KMS-11 (cell line): ENCODE measurements at regions not wholly inside any gene's neighbourhood (a gene's known extent, or its start where the extent isn't known, plus 50 kb on each side); places are given as distances from the start of the nearest gene placed in this dataset.

Source experiments
- H2AFZ ChIP-seq: fragments of 200-600 bp; sonication (generic); 2 replicates; pipeline ENCODE4 v1.6.1; 2016; ENCODE audit warnings: antibody characterized with exemption, mixed run types, low read depth
- H3K27ac ChIP-seq: fragments of 200-600 bp; sonication (generic); 2 replicates; pipeline ENCODE4 v1.6.1; 2016; ENCODE audit warnings: mild to moderate bottlenecking, mixed run types
- H3K27me3 ChIP-seq: fragments of 200-600 bp; sonication (generic); 2 replicates; pipeline ENCODE4 v1.6.1; 2017; ENCODE audit warnings: mild to moderate bottlenecking, low read depth, mixed run types, moderate library complexity; ENCODE audit not compliant: insufficient read depth
- H3K36me3 ChIP-seq: fragments of 200-600 bp; sonication (generic); 2 replicates; pipeline ENCODE4 v1.6.1; 2017; ENCODE audit warnings: mild to moderate bottlenecking, mixed run types; ENCODE audit not compliant: insufficient read depth
- H3K4me1 ChIP-seq: fragments of 200-600 bp; sonication (generic); 2 replicates; pipeline ENCODE4 v1.6.1; 2016; ENCODE audit warnings: mild to moderate bottlenecking, low read depth, mixed run types; ENCODE audit not compliant: poor library complexity, severe bottlenecking
- H3K4me2 ChIP-seq: fragments of 200-600 bp; sonication (generic); 2 replicates; pipeline ENCODE4 v1.7.0; 2016; ENCODE audit warnings: mild to moderate bottlenecking, mixed run types
- H3K4me3 ChIP-seq: fragments of 200-600 bp; sonication (generic); IDR thresholded peaks from 2 replicates; pipeline ENCODE4 v1.6.1; 2017; ENCODE audit warnings: low read depth, low read length, mixed read lengths; ENCODE audit not compliant: insufficient read depth
- H3K79me2 ChIP-seq: fragments of 200-600 bp; sonication (generic); 2 replicates; pipeline ENCODE4 v1.6.1; 2016; ENCODE audit warnings: low read depth, mixed run types; ENCODE audit not compliant: insufficient read depth
- H3K9ac ChIP-seq: fragments of 200-600 bp; sonication (generic); 2 replicates; pipeline ENCODE4 v1.6.1; 2016; ENCODE audit warnings: mild to moderate bottlenecking, mixed run types
- H4K20me1 ChIP-seq: fragments of 200-600 bp; sonication (generic); 2 replicates; pipeline ENCODE4 v1.6.1; 2016; ENCODE audit warnings: mild to moderate bottlenecking, mixed run types; ENCODE audit not compliant: insufficient read depth
- CTCF ChIP-seq: fragments of 200-600 bp; sonication (generic); conservative IDR thresholded peaks from 2 replicates; pipeline ENCODE4 v1.6.1; 2017; ENCODE audit warnings: low read depth, mild to moderate bottlenecking, antibody characterized with exemption, low read length, moderate library complexity, mixed read lengths

GRCh38 chr3:104960579-104960978, 406.1 kb upstream of the ALCAM start:
- no peaks in the 10 kb centered on the region for H4K20me1 ChIP-seq
- no peak overlapping the region for H3K4me2 ChIP-seq
- H3K27ac ChIP-seq: no peak overlapping the region
- H2AFZ ChIP-seq: no peak overlapping the region
- no peaks in the 10 kb centered on the region for H3K27me3 ChIP-seq
- H3K4me1 ChIP-seq: no peaks in the 10 kb centered on the region
- no peaks in the 10 kb centered on the region for H3K79me2 ChIP-seq
- H3K9ac ChIP-seq: no peak overlapping the region
- H3K4me3 ChIP-seq: no peak overlapping the region
- TF ChIP-seq CTCF: no peak
- no peaks in the 10 kb centered on the region for H3K36me3 ChIP-seq

GRCh38 chr3:104961851-104962250, 404.9 kb upstream of the ALCAM start:
- Histone ChIP-seq H3K4me2 (no peak overlapping the region), H3K4me1 (no peaks in the 10 kb centered on the region), H3K27ac (no peak overlapping the region), H3K27me3 (no peaks in the 10 kb centered on the region), H3K79me2 (no peaks in the 10 kb centered on the region), H3K36me3 (no peaks in the 10 kb centered on the region), H2AFZ (no peak overlapping the region), H3K4me3 (no peak overlapping the region), H4K20me1 (no peaks in the 10 kb centered on the region), H3K9ac (no peak overlapping the region)
- TF ChIP-seq CTCF: no peak

GRCh38 chr3:104974316-104974715, 392.4 kb upstream of the ALCAM start:
- Histone ChIP-seq H3K4me3 (no peak overlapping the region), H3K4me1 (no peaks in the 10 kb centered on the region), H3K36me3 (no peaks in the 10 kb centered on the region), H3K79me2 (no peaks in the 10 kb centered on the region), H3K4me2 (no peak overlapping the region), H3K27ac (no peak overlapping the region), H3K9ac (no peak overlapping the region), H4K20me1 (no peaks in the 10 kb centered on the region), H3K27me3 (no peaks in the 10 kb centered on the region), H2AFZ (no peak overlapping the region)
- TF ChIP-seq CTCF: no peak

- TF ChIP-seq CTCF: no peak
- Histone ChIP-seq H3K4me3 (no peak overlapping the region), H2AFZ (no peak overlapping the region), H3K27me3 (no peaks in the 10 kb centered on the region), H3K4me1 (no peaks in the 10 kb centered on the region), H4K20me1 (no peaks in the 10 kb centered on the region), H3K9ac (no peak overlapping the region), H3K27ac (no peak overlapping the region), H3K36me3 (no peaks in the 10 kb centered on the region), H3K79me2 (no peaks in the 10 kb centered on the region), H3K4me2 (no peak overlapping the region)
Measured at GRCh38 chr3:104977719-104978118, 389.0 kb upstream of the ALCAM start.

GRCh38 chr3:104982130-104982529, 384.6 kb upstream of the ALCAM start:
- Histone ChIP-seq H2AFZ (no peak overlapping the region), H3K9ac (no peak overlapping the region), H3K4me1 (no peaks in the 10 kb centered on the region), H4K20me1 (no peaks in the 10 kb centered on the region), H3K4me3 (no peak overlapping the region), H3K27me3 (no peaks in the 10 kb centered on the region), H3K27ac (no peak overlapping the region), H3K36me3 (no peaks in the 10 kb centered on the region), H3K79me2 (no peaks in the 10 kb centered on the region), H3K4me2 (no peak overlapping the region)
- TF ChIP-seq CTCF: no peak
